ENCODE measurements at regions not wholly inside any gene's neighbourhood (a gene's known extent, or its start where the extent isn't known, plus 50 kb on each side); places are given as distances from the start of the nearest gene placed in this dataset.
"Not testable (repeated sequence)": the region's sequence is repeated elsewhere in the genome, so short reads cannot be mapped to it uniquely, and the experiment has no call there.

GRCh38 chr17:30689266-30690000, 135.1 kb downstream of the CRLF3 start:
- not testable (repeated sequence) for TF ChIP-seq ATF2 (CRISPR knock-in tag; IDR thresholded peaks at IDR 0.05; ENCODE audit: borderline replicate concordance, low read depth); ZNF138 (CRISPR knock-in tag; conservative IDR thresholded peaks at IDR 0.05); ZBTB43 (CRISPR knock-in tag; IDR thresholded peaks at IDR 0.05); CTCF (IDR thresholded peaks at IDR 0.05); TP53 (CRISPR knock-in tag; IDR thresholded peaks at IDR 0.05); USF2 (CRISPR knock-in tag; IDR thresholded peaks at IDR 0.05); ZNF423 (CRISPR knock-in tag; IDR thresholded peaks at IDR 0.05); SMAD3 (CRISPR knock-in tag; IDR thresholded peaks at IDR 0.05; ENCODE audit: borderline replicate concordance); ZNF121 (CRISPR knock-in tag; IDR thresholded peaks at IDR 0.05); ZNF263 (CRISPR knock-in tag; IDR thresholded peaks at IDR 0.05; ENCODE audit: low read depth); IRF1 (CRISPR knock-in tag; IDR thresholded peaks at IDR 0.05); FOXK1 (CRISPR knock-in tag; IDR thresholded peaks at IDR 0.05); MAX (CRISPR knock-in tag; IDR thresholded peaks at IDR 0.05); SOX15 (CRISPR knock-in tag; IDR thresholded peaks at IDR 0.05)

All from WTC11 (cell line).